ENCODE measurements at regions not wholly inside any gene's neighbourhood (a gene's known extent, or its start where the extent isn't known, plus 50 kb on each side); places are given as distances from the start of the nearest gene placed in this dataset.
"Not testable (repeated sequence)": the region's sequence is repeated elsewhere in the genome, so short reads cannot be mapped to it uniquely, and the experiment has no call there.

DNA sequence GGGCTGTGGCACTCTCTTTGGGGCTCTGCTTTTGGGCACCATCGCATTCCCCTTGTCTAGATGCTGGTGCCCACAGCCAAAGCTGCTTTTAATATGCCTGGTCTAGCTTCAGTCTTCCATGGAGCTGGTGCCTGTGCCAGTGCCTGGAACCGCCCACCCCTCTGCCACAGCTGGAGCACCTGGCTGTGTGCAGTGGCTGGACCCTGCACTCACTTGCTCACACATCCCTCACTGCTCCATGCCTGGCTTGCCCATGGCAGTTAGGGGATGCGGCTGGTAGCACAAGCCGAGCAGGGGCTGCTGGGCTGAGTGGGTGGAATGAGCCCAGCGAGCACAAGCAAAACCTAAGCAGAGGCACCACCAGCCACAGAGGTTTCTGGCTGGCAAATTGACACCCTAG, 1145.9 kb upstream of the LRRTM3 start:
- Mint-ChIP-seq H3K27ac (no peak overlapping the region), H3K4me3 (no peak overlapping the region), H3K9me3 (no peaks in the 10 kb centered on the region), H3K4me1 (no peaks in the 10 kb centered on the region), H3K36me3 (ENCODE audit: low read depth) (no peaks in the 10 kb centered on the region), H3K27me3 (ENCODE audit: low read depth, poor library complexity) (no peaks in the 10 kb centered on the region)
- TF ChIP-seq, protein P1, sequence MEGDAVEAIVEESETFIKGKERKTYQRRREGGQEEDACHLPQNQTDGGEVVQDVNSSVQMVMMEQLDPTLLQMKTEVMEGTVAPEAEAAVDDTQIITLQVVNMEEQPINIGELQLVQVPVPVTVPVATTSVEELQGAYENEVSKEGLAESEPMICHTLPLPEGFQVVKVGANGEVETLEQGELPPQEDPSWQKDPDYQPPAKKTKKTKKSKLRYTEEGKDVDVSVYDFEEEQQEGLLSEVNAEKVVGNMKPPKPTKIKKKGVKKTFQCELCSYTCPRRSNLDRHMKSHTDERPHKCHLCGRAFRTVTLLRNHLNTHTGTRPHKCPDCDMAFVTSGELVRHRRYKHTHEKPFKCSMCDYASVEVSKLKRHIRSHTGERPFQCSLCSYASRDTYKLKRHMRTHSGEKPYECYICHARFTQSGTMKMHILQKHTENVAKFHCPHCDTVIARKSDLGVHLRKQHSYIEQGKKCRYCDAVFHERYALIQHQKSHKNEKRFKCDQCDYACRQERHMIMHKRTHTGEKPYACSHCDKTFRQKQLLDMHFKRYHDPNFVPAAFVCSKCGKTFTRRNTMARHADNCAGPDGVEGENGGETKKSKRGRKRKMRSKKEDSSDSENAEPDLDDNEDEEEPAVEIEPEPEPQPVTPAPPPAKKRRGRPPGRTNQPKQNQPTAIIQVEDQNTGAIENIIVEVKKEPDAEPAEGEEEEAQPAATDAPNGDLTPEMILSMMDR (IDR thresholded peaks at IDR 0.05) = no peak
- DNase-seq = no peak

DNA sequence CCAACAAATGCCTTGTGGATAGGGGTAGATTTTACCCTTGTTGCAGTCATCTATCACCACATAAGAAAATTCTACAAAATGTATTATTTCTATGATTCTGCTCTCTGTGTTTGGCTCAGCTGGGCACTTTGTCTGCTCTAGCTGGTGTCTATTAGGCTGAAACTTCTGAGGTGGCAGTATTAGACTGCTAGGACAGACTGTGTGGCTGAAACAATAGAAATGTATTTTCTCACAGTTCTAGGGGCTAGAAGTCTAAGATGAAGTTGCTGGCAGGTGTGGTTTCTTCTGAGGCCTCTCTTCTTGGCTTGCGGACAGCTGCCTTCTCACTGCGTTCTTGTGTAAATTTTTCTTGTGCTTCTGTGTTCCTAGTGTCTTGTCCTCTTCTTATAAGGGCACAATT, 1139.6 kb upstream of the LRRTM3 start:
- TF ChIP-seq, protein P1 (IDR thresholded peaks at IDR 0.05) = no peak
- no peak overlapping the region for H3K27ac Mint-ChIP-seq
- H3K27me3 Mint-ChIP-seq (ENCODE audit: low read depth, poor library complexity) = no peaks in the 10 kb centered on the region
- H3K4me3 Mint-ChIP-seq = no peak overlapping the region
- H3K9me3 Mint-ChIP-seq = no peaks in the 10 kb centered on the region
- no peak for DNase-seq
- peaks cover 5% of the 10 kb centered on the region for H3K4me1 Mint-ChIP-seq
- H3K36me3 Mint-ChIP-seq (ENCODE audit: low read depth) = no peaks in the 10 kb centered on the region

DNA sequence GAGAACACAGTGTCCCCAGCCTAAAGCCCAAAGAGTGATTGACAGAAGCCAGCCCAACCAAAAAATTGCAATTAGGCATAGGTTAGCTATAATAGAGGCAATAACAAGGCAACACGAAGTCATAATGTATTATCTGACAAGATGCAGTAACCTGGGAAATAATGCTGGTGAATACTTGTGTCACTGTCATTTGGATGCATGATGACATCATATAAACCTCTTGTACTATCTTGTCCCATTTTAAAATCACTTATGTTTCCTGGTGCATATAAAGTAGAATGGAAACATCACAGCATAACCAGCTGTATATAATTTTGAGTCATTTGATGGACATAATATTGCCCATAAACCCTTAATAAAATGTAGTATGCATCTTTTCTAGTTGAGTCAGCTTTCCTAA, 1138.3 kb upstream of the LRRTM3 start:
- no peaks in the 10 kb centered on the region for H3K9me3 Mint-ChIP-seq
- peaks cover 5% of the 10 kb centered on the region for H3K27me3 Mint-ChIP-seq (ENCODE audit: low read depth, poor library complexity)
- no peak overlapping the region for H3K4me3 Mint-ChIP-seq
- H3K4me1 Mint-ChIP-seq = peaks cover 5% of the 10 kb centered on the region
- DNase-seq = no peak
- no peak overlapping the region for H3K27ac Mint-ChIP-seq
- no peaks in the 10 kb centered on the region for H3K36me3 Mint-ChIP-seq (ENCODE audit: low read depth)
- TF ChIP-seq, protein P1 (IDR thresholded peaks at IDR 0.05) = no peak

DNA sequence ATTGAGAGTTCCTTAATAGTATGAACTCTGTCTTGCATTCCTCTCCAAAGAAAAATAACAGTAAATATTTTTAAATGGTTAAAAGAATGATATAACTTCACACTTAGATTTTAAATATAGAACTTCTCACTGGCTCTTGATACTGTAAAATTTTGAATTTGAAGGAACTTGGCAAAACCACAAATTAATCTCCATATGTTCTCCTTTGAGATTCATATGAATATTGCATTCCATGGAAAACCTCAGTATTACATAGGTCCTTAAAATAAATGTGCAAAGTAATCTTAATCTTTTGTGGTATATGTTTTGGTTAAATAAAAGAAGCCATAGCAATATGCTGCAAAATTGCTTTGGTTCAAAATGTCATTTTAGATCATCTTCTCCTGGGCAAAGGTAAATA, 1137.6 kb upstream of the LRRTM3 start:
- no peaks in the 10 kb centered on the region for H3K36me3 Mint-ChIP-seq (ENCODE audit: low read depth)
- peaks cover 5% of the 10 kb centered on the region for H3K4me1 Mint-ChIP-seq
- H3K27me3 Mint-ChIP-seq (ENCODE audit: low read depth, poor library complexity) = peaks cover 5% of the 10 kb centered on the region
- no peak overlapping the region for H3K27ac Mint-ChIP-seq
- no peak for DNase-seq
- H3K9me3 Mint-ChIP-seq = no peaks in the 10 kb centered on the region
- TF ChIP-seq, protein P1 (IDR thresholded peaks at IDR 0.05) = no peak
- H3K4me3 Mint-ChIP-seq = no peak overlapping the region

DNA sequence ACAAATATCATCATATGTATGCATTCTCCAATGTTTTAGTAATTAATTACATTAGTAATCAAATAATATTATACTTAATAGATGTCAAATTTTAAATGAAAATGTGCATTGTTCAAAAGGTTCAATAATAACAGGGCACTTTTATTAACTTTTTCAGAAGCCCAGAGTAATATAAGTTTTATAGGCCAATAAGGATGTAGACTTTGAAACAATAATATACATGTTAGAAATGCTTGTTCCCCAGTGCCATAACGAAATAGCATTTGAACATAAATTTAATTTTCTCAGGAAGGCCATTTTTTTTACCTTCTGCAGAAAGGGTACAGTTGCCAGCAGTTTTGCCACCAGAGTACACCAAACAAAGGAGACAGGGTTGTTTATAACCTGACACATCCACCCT, 1133.9 kb upstream of the LRRTM3 start:
- no peaks in the 10 kb centered on the region for H3K36me3 Mint-ChIP-seq (ENCODE audit: low read depth)
- no peak overlapping the region for H3K4me3 Mint-ChIP-seq
- TF ChIP-seq, protein P1 (IDR thresholded peaks at IDR 0.05) = no peak
- peaks cover 5% of the 10 kb centered on the region for H3K27me3 Mint-ChIP-seq (ENCODE audit: low read depth, poor library complexity)
- no peak for DNase-seq
- H3K4me1 Mint-ChIP-seq = peaks cover 14% of the 10 kb centered on the region
- H3K9me3 Mint-ChIP-seq = no peaks in the 10 kb centered on the region
- no peak overlapping the region for H3K27ac Mint-ChIP-seq

DNA sequence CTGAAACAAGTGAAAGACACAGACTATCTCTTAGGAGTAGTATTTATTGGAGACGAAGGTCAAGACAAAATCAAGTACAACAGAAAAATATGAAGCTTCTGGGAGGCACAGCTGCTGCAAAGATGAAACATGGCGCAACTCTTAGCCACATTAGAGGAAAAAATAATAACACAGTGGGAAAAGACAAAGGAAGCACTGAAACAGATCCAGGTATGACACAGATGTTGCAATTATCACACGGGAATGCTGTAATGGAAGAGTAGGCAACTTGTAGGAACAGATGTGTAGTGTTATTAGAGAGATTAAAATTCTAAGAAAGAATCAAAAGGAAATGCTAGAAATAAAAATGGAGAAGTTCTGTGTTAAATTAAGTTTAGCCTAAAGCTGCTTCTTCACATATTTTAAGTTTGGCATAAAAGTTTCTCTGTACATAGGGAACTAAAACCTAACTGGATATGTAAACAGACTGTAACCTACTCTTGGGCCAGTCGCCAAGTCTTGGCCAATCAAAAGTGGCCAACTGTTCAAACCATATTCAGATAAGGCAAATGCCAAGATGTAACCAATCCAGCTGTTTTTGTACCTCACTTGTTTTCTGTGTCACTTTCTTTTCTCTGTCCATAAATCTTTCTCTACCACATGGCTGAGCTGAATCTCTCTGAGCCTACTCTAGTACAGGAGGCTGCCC, 1132.0 kb upstream of the LRRTM3 start:
- no peak for DNase-seq
- Mint-ChIP-seq H3K4me3 (no peak overlapping the region), H3K4me1 (peaks cover 26% of the 10 kb centered on the region), H3K27ac (no peak overlapping the region), H3K36me3 (ENCODE audit: low read depth) (no peaks in the 10 kb centered on the region), H3K9me3 (no peaks in the 10 kb centered on the region), H3K27me3 (ENCODE audit: low read depth, poor library complexity) (peaks cover 5% of the 10 kb centered on the region)
- TF ChIP-seq, protein P1 (IDR thresholded peaks at IDR 0.05) = no peak

DNA sequence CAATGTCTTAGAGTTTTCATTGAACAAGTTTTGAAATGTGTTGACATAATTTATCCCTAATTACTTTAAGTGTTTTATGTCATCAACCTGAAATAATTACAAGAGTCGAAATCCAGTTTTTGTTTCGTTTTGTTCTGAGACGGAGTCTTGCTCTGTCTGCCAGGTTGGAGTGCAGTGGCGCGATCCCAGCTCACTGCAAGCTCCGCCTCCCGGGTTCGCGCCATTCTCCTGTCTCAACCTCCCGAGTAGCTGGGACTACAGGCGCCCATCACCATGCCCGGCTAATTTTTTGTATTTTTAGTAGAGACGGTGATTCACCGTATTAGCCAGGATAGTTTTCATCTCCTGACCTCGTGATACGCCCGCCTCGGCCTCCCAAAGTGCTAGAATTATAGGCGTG, 1131.0 kb upstream of the LRRTM3 start:
- DNase-seq; H3K36me3 Mint-ChIP-seq (ENCODE audit: low read depth); H3K27ac Mint-ChIP-seq; H3K27me3 Mint-ChIP-seq (ENCODE audit: low read depth, poor library complexity); H3K4me3 Mint-ChIP-seq; H3K9me3 Mint-ChIP-seq: not testable (repeated sequence)
- peaks cover 26% of the 10 kb centered on the region for H3K4me1 Mint-ChIP-seq
